IMR-90 (cell line): ENCODE measurements at regions not wholly inside any gene's neighbourhood (a gene's known extent, or its start where the extent isn't known, plus 50 kb on each side); places are given as distances from the start of the nearest gene placed in this dataset.

Experiments used
- ATAC-seq: fragments of 200-7000 bp; cut with Tn5 transposase; 2 replicates; pipeline ENCODE4 v1.9.1; 2020; ENCODE audit warnings: low read depth, mild to moderate bottlenecking, moderate library complexity
- BruUV-seq: library from RNA; stranded (reverse); fragments of 400-500 nt; replicated peaks from 2 replicates; lab custom pipeline; 2021; lab: Mats Ljungman, UMichigan
- CTCF ChIA-PET: fragments of 300-600 bp; formaldehyde crosslinking; extraction: SDS; loops from one replicate; lab custom pipeline; 2021; ENCODE audit warnings: antibody characterized with exemption; lab: Yijun Ruan, JAX
- POLR2A ChIA-PET: fragments of 300-600 bp; sonication (Branson Sonifier 250); formaldehyde crosslinking; loops from one replicate; lab custom pipeline; 2022; ENCODE audit warnings: antibody characterized with exemption; ENCODE audit not compliant: unreplicated experiment; lab: Charles Lee
- DNase-seq: peaks from one replicate; pipeline ENCODE4 v3.0.0; 2013
- H2AFZ ChIP-seq: replicated peaks from 2 replicates; pipeline ENCODE3; 2013; ENCODE audit warnings: low read length, mild to moderate bottlenecking; ENCODE audit not compliant: poor library complexity
- H2AK5ac ChIP-seq: 2 replicates; pipeline ENCODE4 v1.6.1; 2013; ENCODE audit warnings: low read depth, low read length, inconsistent platforms
- H2AK9ac ChIP-seq: replicated peaks from 2 replicates; pipeline ENCODE3; 2013; ENCODE audit warnings: mild to moderate bottlenecking, low read depth, low read length, moderate library complexity; ENCODE audit not compliant: poor library complexity
- H2BK120ac ChIP-seq: 2 replicates; pipeline ENCODE4 v1.6.1; 2013; ENCODE audit warnings: low read depth, low read length, inconsistent platforms
- H2BK15ac ChIP-seq: 3 replicates; pipeline ENCODE4 v1.6.1; 2013; ENCODE audit warnings: low read depth, low read length, inconsistent platforms
- H2BK20ac ChIP-seq: 2 replicates; pipeline ENCODE4 v1.6.1; 2013; ENCODE audit warnings: low read depth, mild to moderate bottlenecking, inconsistent platforms, low read length, moderate library complexity
- H2BK5ac ChIP-seq: 2 replicates; pipeline ENCODE4 v1.6.1; 2013; ENCODE audit warnings: mild to moderate bottlenecking, low read depth, low read length, inconsistent platforms; ENCODE audit not compliant: poor library complexity, severe bottlenecking
- H3K14ac ChIP-seq: replicated peaks from 2 replicates; pipeline ENCODE4 v1.6.1; 2013; ENCODE audit warnings: low read depth, low read length, inconsistent platforms
- H3K18ac ChIP-seq: 2 replicates; pipeline ENCODE4 v1.6.1; 2013; ENCODE audit warnings: low read depth, low read length, control low read depth
- H3K23ac ChIP-seq: 2 replicates; pipeline ENCODE4 v1.6.1; 2013; ENCODE audit warnings: low read depth, low read length, inconsistent platforms
- H3K27ac ChIP-seq: 2 replicates; pipeline ENCODE4 v1.5.1; 2013; ENCODE audit warnings: mild to moderate bottlenecking, control low read depth, low read length; ENCODE audit not compliant: insufficient read depth
- H3K27me3 ChIP-seq: 2 replicates; pipeline ENCODE4 v1.6.1; 2013; ENCODE audit warnings: low read length; ENCODE audit not compliant: control insufficient read depth, insufficient read depth
- H3K36me3 ChIP-seq: 2 replicates; pipeline ENCODE4 v1.6.1; 2013; ENCODE audit warnings: low read length, mixed read lengths; ENCODE audit not compliant: control insufficient read depth, insufficient read depth
- H3K4ac ChIP-seq: 2 replicates; pipeline ENCODE4 v1.6.1; 2013; ENCODE audit warnings: low read depth, low read length, inconsistent platforms
- H3K4me1 ChIP-seq: 2 replicates; pipeline ENCODE4 v1.6.1; 2013; ENCODE audit warnings: low read length, mixed read lengths; ENCODE audit not compliant: control insufficient read depth, insufficient read depth
- H3K4me2 ChIP-seq: 2 replicates; pipeline ENCODE4 v1.6.1; 2013; ENCODE audit warnings: low read depth, mild to moderate bottlenecking, control low read depth, low read length, moderate library complexity
- H3K4me3 ChIP-seq: 2 replicates; pipeline ENCODE4 v1.5.1; 2013; ENCODE audit warnings: low read depth, mild to moderate bottlenecking, control low read depth, low read length, moderate library complexity; ENCODE audit not compliant: insufficient read depth
- H3K56ac ChIP-seq: 2 replicates; pipeline ENCODE4 v1.6.1; 2013; ENCODE audit warnings: low read length, inconsistent platforms; ENCODE audit not compliant: insufficient read depth; ENCODE audit errors: extremely low read depth
- H3K79me1 ChIP-seq, 2 experiments: 2 replicates each; pipeline ENCODE4 v1.6.1; 2013; ENCODE audit warnings: low read length in 2 of 2, inconsistent platforms in 1 of 2, low read depth in 1 of 2
- H3K9ac ChIP-seq: 2 replicates; pipeline ENCODE4 v1.6.1; 2013; ENCODE audit warnings: low read depth, low read length, control low read depth
- H3K9me1 ChIP-seq: 2 replicates; pipeline ENCODE4 v1.6.1; 2013; ENCODE audit warnings: low read length, inconsistent platforms; ENCODE audit not compliant: insufficient read depth
- H3K9me3 ChIP-seq: 2 replicates; pipeline ENCODE4 v1.6.1; 2013; ENCODE audit warnings: low read length; ENCODE audit not compliant: control insufficient read depth, insufficient read depth
- H4K20me1 ChIP-seq: 2 replicates; pipeline ENCODE4 v1.6.1; 2013; ENCODE audit warnings: low read length, inconsistent platforms; ENCODE audit not compliant: insufficient read depth
- H4K5ac ChIP-seq: 2 replicates; pipeline ENCODE4 v1.6.1; 2013; ENCODE audit warnings: mild to moderate bottlenecking, low read depth, low read length, control low read depth
- H4K8ac ChIP-seq, 2 experiments: 2 replicates each; pipeline ENCODE4 v1.6.1; 2013; ENCODE audit warnings: low read depth in 2 of 2, low read length in 2 of 2, control low read depth in 1 of 2, inconsistent platforms in 1 of 2
- H4K91ac ChIP-seq: 2 replicates; pipeline ENCODE4 v1.6.1; 2013; ENCODE audit warnings: low read depth, low read length, inconsistent platforms; ENCODE audit not compliant: insufficient read depth
- CEBPB ChIP-seq: IDR thresholded peaks from 2 replicates; pipeline ENCODE4 v1.6.1; 2012; ENCODE audit warnings: low read depth, low read length, improper control_type of control experiment
- CHD1 ChIP-seq: IDR thresholded peaks from 2 replicates; pipeline ENCODE4 v1.6.1; 2012; ENCODE audit warnings: low read depth, low read length, improper control_type of control experiment
- FOS ChIP-seq: fragments of 150-350 bp; IDR thresholded peaks from 2 replicates; pipeline ENCODE4 v1.6.1; 2016; ENCODE audit warnings: low read depth, low read length
- MAFK ChIP-seq: IDR thresholded peaks from 2 replicates; pipeline ENCODE4 v1.6.1; 2012; ENCODE audit warnings: low read depth, low read length, improper control_type of control experiment
- NFE2L2 ChIP-seq: fragments of 150-350 bp; IDR thresholded peaks from 2 replicates; pipeline ENCODE4 v1.6.1; 2016; ENCODE audit warnings: low read depth, mild to moderate bottlenecking, low read length
- POLR2A ChIP-seq: IDR thresholded peaks from 2 replicates; pipeline ENCODE4 v1.6.1; 2012; ENCODE audit warnings: mild to moderate bottlenecking, low read depth, low read length
- RFX5 ChIP-seq: IDR thresholded peaks from 2 replicates; pipeline ENCODE4 v1.8.0; 2012; ENCODE audit warnings: low read depth, mild to moderate bottlenecking, low read length, moderate library complexity
- SMC3 ChIP-seq: fragments of 150-350 bp; IDR thresholded peaks from 2 replicates; pipeline ENCODE4 v1.6.1; 2016; ENCODE audit warnings: low read depth, mild to moderate bottlenecking, antibody characterized with exemption, low read length, moderate library complexity
- WGBS, 2 experiments: methylation state at CpG; one replicate each; pipeline versions ENCODE4 v1.1.5 to v1.1.7; 2013; ENCODE audit warnings: missing lambda C conversion rate in 2 of 2; ENCODE audit not compliant: insufficient read length in 1 of 2; ENCODE audit errors: extremely low coverage in 2 of 2; 5-methylcytosine and 5-hydroxymethylcytosine counted together
- dilution Hi-C: fragments of 300-500 bp; cut with HindIII; formaldehyde crosslinking; loops from one replicate; pipeline ENCODE4 v1.14.3; 2018; ENCODE audit warnings: low sequenced_read_pairs; ENCODE audit not compliant: unreplicated experiment
- in situ Hi-C: fragments of 300-500 bp; cut with MboI; formaldehyde crosslinking; loops from 3 replicates; pipeline ENCODE4 v1.14.3; 2019; ENCODE audit warnings: low sequenced_read_pairs, inconsistent platforms, mixed read lengths
- intact Hi-C: fragments of 100-400 bp; cut with micrococcal nuclease; formaldehyde crosslinking; loops from 2 replicates; pipeline ENCODE4 v1.10.0; 2022

DNA sequence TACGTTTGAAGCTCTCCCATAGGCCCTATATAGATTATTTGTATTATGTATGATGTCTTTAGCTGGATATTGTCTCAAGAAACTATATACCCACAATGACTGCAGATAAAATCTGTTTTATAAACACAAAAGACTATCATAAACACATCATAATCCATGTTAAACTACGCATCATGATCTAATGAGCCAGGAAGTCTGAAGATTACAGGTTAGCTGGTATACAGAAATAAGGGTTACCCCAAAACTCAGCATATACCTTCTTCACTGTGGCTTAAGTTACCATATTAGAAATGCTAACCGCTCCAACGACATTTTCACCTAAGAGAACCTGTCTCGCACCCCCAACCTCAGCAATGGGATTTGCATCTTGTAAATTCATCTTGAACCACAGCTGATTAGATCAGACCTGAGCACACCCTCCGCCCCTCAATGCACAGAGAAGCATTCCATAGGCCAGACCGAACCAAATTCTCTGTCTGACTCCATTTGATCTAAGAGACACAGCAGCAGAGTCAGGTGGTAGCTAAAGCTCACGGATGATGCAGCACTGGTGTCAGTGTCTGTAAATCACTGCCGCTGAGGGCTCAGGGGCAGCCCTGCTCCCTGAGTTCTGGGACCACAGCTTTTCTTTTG, 124.9 kb downstream of the NPY start:
- Histone ChIP-seq H3K27me3 (peaks cover 3% of the 10 kb centered on the region), H3K23ac (no peak overlapping the region), H2BK15ac (no peak overlapping the region), H2BK5ac (no peak overlapping the region), H4K5ac (no peak overlapping the region), H3K4me3 (no peak overlapping the region), H3K9ac (no peak overlapping the region), H3K79me1 (no peaks in the 10 kb centered on the region), H3K9me1 (no peaks in the 10 kb centered on the region), H4K91ac (no peak overlapping the region), H2AK9ac (no peak overlapping the region), H4K8ac (no peak overlapping the region), H3K9me3 (no peaks in the 10 kb centered on the region), H2AK5ac (no peak overlapping the region), H3K36me3 (no peaks in the 10 kb centered on the region), H4K20me1 (no peaks in the 10 kb centered on the region), H3K18ac (no peak overlapping the region), H3K4me1 (no peaks in the 10 kb centered on the region), H2BK20ac (no peak overlapping the region), H3K27ac (no peak overlapping the region), H2BK120ac (no peak overlapping the region), H3K56ac (no peak overlapping the region), H3K4me2 (no peak overlapping the region), H2AFZ (no peak overlapping the region), H3K14ac (no peak overlapping the region), H3K4ac (no peak overlapping the region)
- ChIA-PET POLR2A (no interaction called here), CTCF (no interaction called here)
- TF ChIP-seq FOS (no peak), CEBPB (no peak), MAFK (no peak), CHD1 (no peak), SMC3 (no peak), POLR2A (no peak), NFE2L2 (no peak), RFX5 (no peak)
- WGBS, 2 experiments = no CpG with 5 or more reads among the region's 9 CpGs
- intact Hi-C loops = no loop called here
- in situ Hi-C loops = loop anchor here (10.0 kb wide), 1 partner anchor 256 kb away; no protein-coding TSS in a partner anchor
- dilution Hi-C loops = no loop called here
- DNase-seq = no peak
- ATAC-seq = no peak
- BruUV-seq = no TSS peak
